T-cell (primary cell): ENCODE measurements at regions not wholly inside any gene's neighbourhood (a gene's known extent, or its start where the extent isn't known, plus 50 kb on each side); places are given as distances from the start of the nearest gene placed in this dataset.

Source experiments
- ATAC-seq, 4 experiments: fragments of 200-7000 bp in 3 of 4; fragments of 150-1000 bp in 1 of 4; cut with Tn5 transposase; replicated peaks in 1 of 4; 1 replicate in 3 of 4; 2 replicates in 1 of 4; pipeline ENCODE4 v1.10.0; 2021; ENCODE audit warnings: moderate library complexity in 3 of 4, mild to moderate bottlenecking in 2 of 4, moderate number of reproducible peaks in 1 of 4
- CTCF ChIA-PET, 2 donors: fragments of 300-600 bp; sonication (Branson Sonifier 250); formaldehyde crosslinking; loops; one replicate each; lab custom pipeline; 2022; ENCODE audit warnings: antibody characterized with exemption in 2 of 2; lab: Charles Lee
- POLR2A ChIA-PET, 2 donors: fragments of 300-600 bp; sonication (Branson Sonifier 250); formaldehyde crosslinking; loops; one replicate each; lab custom pipeline; 2022; ENCODE audit warnings: antibody characterized with exemption in 2 of 2; lab: Charles Lee
- DNase-seq, 35 experiments: peaks; one replicate each; pipeline versions ENCODE4 v3.0.0 to v3.0.0-alpha.2; 2013 to 2023
- H3K27ac ChIP-seq: one replicate; pipeline ENCODE4 v1.5.1; 2013; ENCODE audit warnings: low read length
- H3K27me3 ChIP-seq, 2 experiments: replicated peaks in 1 of 2; 1 replicate in 1 of 2; 2 replicates in 1 of 2; pipeline versions ENCODE4 v1.6.1 to v1.7.0; 2013; ENCODE audit warnings: low read length in 1 of 2, mixed read lengths in 1 of 2; ENCODE audit not compliant: control insufficient read depth in 2 of 2, insufficient read depth in 2 of 2; ENCODE audit errors: extremely low read depth in 1 of 2
- H3K36me3 ChIP-seq, 2 donors: 1 replicate in 1 of 2; 2 replicates in 1 of 2; pipeline versions ENCODE4 v1.6.1 to v1.7.0; 2013; ENCODE audit warnings: low read length in 1 of 2; ENCODE audit not compliant: control insufficient read depth in 2 of 2, insufficient read depth in 1 of 2; ENCODE audit errors: extremely low read depth in 1 of 2
- H3K4me1 ChIP-seq, 2 experiments: 1 replicate in 1 of 2; 2 replicates in 1 of 2; pipeline versions ENCODE4 v1.6.1 to v1.7.0; 2013; ENCODE audit warnings: low read length in 2 of 2, mixed read lengths in 1 of 2; ENCODE audit not compliant: insufficient read depth in 2 of 2, control insufficient read depth in 1 of 2; ENCODE audit errors: extremely low read depth in 1 of 2
- H3K4me3 ChIP-seq, 2 donors: 1 replicate in 1 of 2; 2 replicates in 1 of 2; pipeline versions ENCODE4 v1.5.1 to v1.7.0; 2013; ENCODE audit warnings: mild to moderate bottlenecking in 2 of 2, low read length in 1 of 2, moderate library complexity in 1 of 2; ENCODE audit not compliant: control insufficient read depth in 1 of 2; ENCODE audit errors: extremely low read depth in 1 of 2
- H3K9me3 ChIP-seq: 2 replicates; pipeline ENCODE4 v1.7.0; 2013
- H3K27ac Mint-ChIP-seq, 2 donors: one replicate each; pipeline ENCODE4 v1.8.0; 2020 to 2021; ENCODE audit warnings: mild to moderate bottlenecking in 2 of 2, mixed read lengths in 2 of 2
- H3K27me3 Mint-ChIP-seq, 2 donors: one replicate each; pipeline ENCODE4 v1.8.0; 2021 to 2022; ENCODE audit warnings: mixed read lengths in 2 of 2
- H3K36me3 Mint-ChIP-seq: one replicate; pipeline ENCODE4 v1.8.0; 2021; ENCODE audit warnings: mixed read lengths
- H3K4me1 Mint-ChIP-seq, 3 donors: one replicate each; pipeline ENCODE4 v1.8.0; 2020 to 2022; ENCODE audit warnings: mixed read lengths in 3 of 3, mild to moderate bottlenecking in 1 of 3
- H3K4me3 Mint-ChIP-seq, 3 donors: one replicate each; pipeline ENCODE4 v1.8.0; 2020 to 2022; ENCODE audit warnings: mild to moderate bottlenecking in 3 of 3, mixed read lengths in 3 of 3, moderate library complexity in 3 of 3
- H3K9me3 Mint-ChIP-seq, 3 donors: one replicate each; pipeline ENCODE4 v1.8.0; 2020 to 2022; ENCODE audit warnings: mixed read lengths in 3 of 3
- WGBS: methylation state at CpG from one replicate; pipeline ENCODE4 v1.1.5; 2013; ENCODE audit warnings: missing lambda C conversion rate; ENCODE audit not compliant: insufficient coverage; 5-methylcytosine and 5-hydroxymethylcytosine counted together

DNA sequence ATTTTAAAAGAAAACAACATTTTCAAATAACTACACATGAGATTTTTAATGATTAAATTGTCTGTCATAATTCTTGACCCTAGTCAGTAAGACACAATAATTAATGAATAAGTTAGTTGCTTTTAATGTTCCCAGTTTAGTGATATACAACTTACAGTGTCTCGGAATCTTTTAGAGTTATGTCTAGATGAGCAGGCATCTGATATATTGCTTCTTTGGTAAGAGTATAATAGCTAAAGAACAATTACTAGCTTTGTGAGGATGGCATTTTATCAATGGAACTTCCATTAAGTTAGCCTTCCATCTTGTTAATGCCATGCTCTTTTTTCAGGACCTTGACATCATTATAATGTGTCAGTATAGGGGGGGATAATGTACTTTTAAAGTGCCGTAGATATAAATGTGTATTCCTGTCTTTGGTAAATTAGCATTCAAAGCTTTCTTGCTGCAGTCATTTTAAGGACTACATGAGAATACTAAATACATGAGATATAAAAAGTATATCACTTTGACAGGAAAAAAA, 425.1 kb downstream of the PDHA2 start:
- H3K36me3 ChIP-seq = no peaks in the 10 kb centered on the region

DNA sequence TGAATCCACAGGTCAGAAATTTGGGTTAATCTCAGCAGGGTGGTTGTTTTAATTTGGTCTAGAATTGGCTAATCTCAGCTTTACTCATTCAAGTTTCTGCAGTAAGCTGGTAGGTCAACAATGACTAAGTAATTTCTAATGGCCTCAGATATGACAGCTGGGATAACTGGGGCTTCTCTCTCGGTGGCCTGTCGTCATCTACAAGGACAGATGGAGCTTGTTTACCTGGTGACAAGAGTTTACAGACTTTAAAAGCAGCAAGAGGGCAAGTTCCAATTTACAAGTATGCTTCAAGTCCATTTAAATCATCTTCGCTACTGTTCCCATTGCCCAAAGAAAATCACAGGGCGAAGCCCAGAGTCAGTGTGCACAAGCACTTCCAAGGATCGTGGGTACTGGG, 453.9 kb downstream of the PDHA2 start:
- no peak overlapping the region for H3K4me3 ChIP-seq
- 81% methylated on average over 4 of the region's 5 CpGs for WGBS

More for the DNA sequence above, 425.1 kb downstream of the PDHA2 start:
- peaks cover 0 to 16% (median 11%) of the 10 kb centered on the region in 3 donors for H3K9me3 Mint-ChIP-seq
- POLR2A ChIA-PET = no interaction called here
- Histone ChIP-seq H3K27me3 (no peaks in the 10 kb centered on the region), H3K4me3 (no peak overlapping the region), H3K9me3 (no peaks in the 10 kb centered on the region), H3K4me1 (no peaks in the 10 kb centered on the region), H3K27ac (no peak overlapping the region)
- H3K4me3 Mint-ChIP-seq = no peak overlapping the region
- no peak overlapping the region for H3K27ac Mint-ChIP-seq
- CTCF ChIA-PET = interaction anchor here in 1 of 2 donors (0.6 kb wide), 1 partner anchor 35 kb away, joined by 3 read pairs; no protein-coding TSS in a partner anchor
- no peaks in the 10 kb centered on the region for H3K27me3 Mint-ChIP-seq
- ATAC-seq (no peak), DNase-seq (no peak)
- no CpG with 5 or more reads among the region's 2 CpGs for WGBS
- no peaks in the 10 kb centered on the region for H3K4me1 Mint-ChIP-seq
- H3K36me3 Mint-ChIP-seq = no peaks in the 10 kb centered on the region

DNA sequence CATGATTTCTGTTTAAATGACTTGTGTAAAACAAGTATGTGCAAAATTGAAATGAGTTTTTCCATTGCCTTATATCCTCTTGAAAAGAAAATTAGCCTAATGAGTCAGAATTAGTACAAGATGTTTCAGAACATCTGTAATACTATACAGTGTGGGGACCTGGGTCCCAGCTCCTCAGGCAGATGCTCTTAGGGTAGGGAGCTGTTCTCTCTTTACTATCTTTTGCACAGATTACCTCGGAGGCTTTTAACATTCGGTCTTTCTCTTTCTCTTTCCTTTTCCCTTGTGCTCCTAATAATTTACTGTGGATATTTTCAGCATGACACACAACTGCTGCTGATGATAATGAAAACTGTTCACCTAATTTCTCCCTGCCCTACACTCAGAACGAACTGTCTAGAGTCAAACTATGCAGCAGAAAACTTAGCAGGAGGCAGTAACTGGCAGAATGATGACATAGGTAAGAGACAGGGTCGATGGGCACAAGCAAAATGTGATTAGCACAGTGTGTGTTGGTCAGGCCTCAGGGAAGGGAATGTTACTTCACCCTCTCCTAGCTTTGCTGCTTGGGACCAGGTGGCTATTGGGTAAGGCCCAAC, 455.3 kb downstream of the PDHA2 start:
- no peaks in the 10 kb centered on the region for H3K4me1 ChIP-seq
- no peaks in the 10 kb centered on the region for H3K9me3 ChIP-seq
- ATAC-seq (no peak), DNase-seq (no peak)
- Mint-ChIP-seq H3K4me3 (no peak overlapping the region), H3K4me1 (no peaks in the 10 kb centered on the region), H3K27ac (no peak overlapping the region), H3K36me3 (no peaks in the 10 kb centered on the region), H3K9me3 (peaks cover 0 to 7% (median 4%) of the 10 kb centered on the region in 3 donors), H3K27me3 (no peaks in the 10 kb centered on the region)
- no peaks in the 10 kb centered on the region for H3K27me3 ChIP-seq
- H3K27ac ChIP-seq = no peak overlapping the region
- no peak overlapping the region for H3K4me3 ChIP-seq
- ChIA-PET POLR2A (no interaction called here), CTCF (no interaction called here)
- no peaks in the 10 kb centered on the region for H3K36me3 ChIP-seq
- 0% methylated on average over 1 of the region's 4 CpGs for WGBS

More for the DNA sequence above, 453.9 kb downstream of the PDHA2 start:
- POLR2A ChIA-PET = no interaction called here
- Mint-ChIP-seq H3K4me1 (no peaks in the 10 kb centered on the region), H3K9me3 (peaks cover 0 to 4% (median 2%) of the 10 kb centered on the region in 3 donors), H3K27me3 (no peaks in the 10 kb centered on the region), H3K36me3 (no peaks in the 10 kb centered on the region), H3K4me3 (no peak overlapping the region), H3K27ac (no peak overlapping the region)
- Histone ChIP-seq H3K36me3 (no peaks in the 10 kb centered on the region), H3K27me3 (no peaks in the 10 kb centered on the region), H3K4me1 (no peaks in the 10 kb centered on the region), H3K27ac (no peak overlapping the region), H3K9me3 (no peaks in the 10 kb centered on the region)
- DNase-seq (no peak), ATAC-seq (no peak)
- CTCF ChIA-PET = no interaction called here

DNA sequence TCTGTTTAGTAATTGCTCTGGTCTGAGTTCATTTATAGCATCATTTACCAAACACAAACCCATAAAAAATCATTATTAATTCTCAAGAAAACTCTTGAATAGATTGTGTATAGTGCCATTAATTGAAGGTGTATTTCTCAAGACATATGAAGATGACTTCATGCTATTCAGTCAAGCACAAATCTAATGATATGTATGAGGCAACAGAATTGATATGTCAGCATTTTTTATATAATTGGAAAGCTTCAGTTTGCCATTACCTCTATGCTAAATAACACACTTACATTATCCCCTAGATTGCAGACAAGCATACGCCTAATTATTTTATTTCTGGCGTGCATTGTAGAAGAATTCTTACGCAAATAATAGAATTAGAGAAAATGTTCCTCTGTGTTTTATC, 461.8 kb downstream of the PDHA2 start:
- H3K27me3 ChIP-seq = no peaks in the 10 kb centered on the region
- H3K36me3 ChIP-seq = no peaks in the 10 kb centered on the region
- H3K4me1 ChIP-seq = no peaks in the 10 kb centered on the region
- ATAC-seq = no peak
- Mint-ChIP-seq H3K4me1 (no peaks in the 10 kb centered on the region), H3K9me3 (peaks cover 0 to 5% (median 2%) of the 10 kb centered on the region in 3 donors), H3K27me3 (no peaks in the 10 kb centered on the region), H3K4me3 (no peak overlapping the region), H3K36me3 (no peaks in the 10 kb centered on the region), H3K27ac (no peak overlapping the region)
- H3K27ac ChIP-seq = no peak overlapping the region
- H3K4me3 ChIP-seq = no peak overlapping the region
- ChIA-PET CTCF (no interaction called here), POLR2A (no interaction called here)
- no peaks in the 10 kb centered on the region for H3K9me3 ChIP-seq
- WGBS = no CpG with 5 or more reads among the region's 3 CpGs
- no peak for DNase-seq

DNA sequence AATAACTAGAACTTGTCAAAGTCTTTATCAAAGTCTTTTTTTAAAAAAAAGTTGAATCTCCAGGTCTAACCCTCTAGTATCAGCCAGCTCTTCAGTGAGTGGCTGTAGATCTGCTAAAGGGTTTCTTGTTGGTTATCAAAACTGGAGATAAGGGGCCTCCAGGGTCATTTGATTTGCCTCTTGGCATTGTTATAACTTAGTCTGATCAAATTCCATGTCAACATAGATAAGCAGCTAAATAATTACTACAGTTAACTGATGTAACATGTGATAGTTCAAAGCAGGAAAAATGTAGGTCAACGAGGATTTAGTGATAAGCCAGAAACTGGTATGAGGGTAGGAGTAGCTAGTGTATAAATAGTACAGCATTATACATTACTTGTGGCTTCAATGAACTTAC, 465.1 kb downstream of the PDHA2 start:
- peaks cover 8 to 15% (median 10%) of the 10 kb centered on the region in 3 donors for H3K9me3 Mint-ChIP-seq
- no peaks in the 10 kb centered on the region for H3K27me3 Mint-ChIP-seq
- H3K36me3 ChIP-seq = no peaks in the 10 kb centered on the region
- WGBS = no CpG with 5 or more reads among the region's 1 CpG
- no peaks in the 10 kb centered on the region for H3K4me1 Mint-ChIP-seq
- H3K27ac Mint-ChIP-seq = no peak overlapping the region
- H3K36me3 Mint-ChIP-seq = no peaks in the 10 kb centered on the region
- no peak for ATAC-seq
- no peaks in the 10 kb centered on the region for H3K9me3 ChIP-seq
- no peak for DNase-seq
- ChIA-PET CTCF (no interaction called here), POLR2A (interaction anchor here in 1 of 2 donors (0.6 kb wide), 1 partner anchor 1716 kb away, joined by 3 read pairs; no protein-coding TSS in a partner anchor)
- H3K27me3 ChIP-seq = no peaks in the 10 kb centered on the region
- no peaks in the 10 kb centered on the region for H3K4me1 ChIP-seq
- H3K27ac ChIP-seq = no peak overlapping the region
- H3K4me3 ChIP-seq = no peak overlapping the region
- H3K4me3 Mint-ChIP-seq = no peak overlapping the region

DNA sequence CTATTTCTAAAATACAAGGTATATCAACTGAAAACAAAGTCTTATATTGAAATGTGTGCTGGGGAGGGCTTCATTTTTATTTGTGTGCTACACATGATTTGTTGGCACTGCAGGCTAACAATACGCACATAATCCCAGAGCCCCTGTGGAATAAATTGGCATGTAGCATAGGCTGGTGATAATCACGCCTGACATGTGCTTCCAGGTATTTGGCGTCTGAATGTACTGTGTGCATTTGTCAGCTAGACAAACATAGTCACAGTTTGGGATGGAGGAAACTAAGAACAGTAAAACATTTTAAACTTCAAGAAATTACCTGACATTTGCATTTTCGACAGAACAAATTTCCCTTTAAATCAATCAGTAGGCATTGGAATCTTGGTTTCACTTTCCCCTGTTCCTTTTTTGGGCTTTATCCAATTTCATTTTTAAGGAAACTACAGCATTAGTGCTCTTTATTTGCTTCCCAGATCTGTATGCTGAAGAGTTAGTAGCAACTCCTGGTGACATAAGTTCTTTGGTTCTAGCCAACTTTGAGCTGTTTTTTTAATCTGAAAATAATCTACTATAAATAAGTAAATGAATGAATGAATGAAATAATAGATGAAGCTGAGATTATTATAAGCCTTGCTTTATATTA, 472.3 kb downstream of the PDHA2 start:
- ATAC-seq = no peak
- Histone ChIP-seq H3K9me3 (no peaks in the 10 kb centered on the region), H3K36me3 (no peaks in the 10 kb centered on the region), H3K4me3 (no peak overlapping the region), H3K4me1 (no peaks in the 10 kb centered on the region), H3K27me3 (no peaks in the 10 kb centered on the region), H3K27ac (no peak overlapping the region)
- ChIA-PET CTCF (no interaction called here), POLR2A (no interaction called here)
- no peak overlapping the region for H3K27ac Mint-ChIP-seq
- no peaks in the 10 kb centered on the region for H3K27me3 Mint-ChIP-seq
- H3K9me3 Mint-ChIP-seq = peaks cover 8 to 12% (median 8%) of the 10 kb centered on the region in 3 donors
- no peak for DNase-seq
- 100% methylated on average over 1 of the region's 4 CpGs for WGBS
- no peak overlapping the region for H3K4me3 Mint-ChIP-seq
- H3K36me3 Mint-ChIP-seq = no peaks in the 10 kb centered on the region
- no peaks in the 10 kb centered on the region for H3K4me1 Mint-ChIP-seq
